A549 (cell line): ENCODE measurements at regions not wholly inside any gene's neighbourhood (a gene's known extent, or its start where the extent isn't known, plus 50 kb on each side); places are given as distances from the start of the nearest gene placed in this dataset.

Source experiments
- ATAC-seq, 2 experiments: fragments of 200-7000 bp in 1 of 2; fragments of >200 bp in 1 of 2; cut with Nextera tagmentation in 1 of 2; cut with Tn5 transposase in 1 of 2; 3 replicates each; pipeline versions ENCODE4 v1.8.0 to v1.9.1; 2018 to 2020; ENCODE audit warnings: mild to moderate bottlenecking in 1 of 2, moderate library complexity in 1 of 2
- CTCF ChIA-PET: fragments of 300-600 bp; sonication (Branson Sonifier 250); formaldehyde crosslinking; extraction: SDS; loops from one replicate; lab custom pipeline; 2021; ENCODE audit warnings: antibody characterized with exemption, inconsistent platforms; lab: Yijun Ruan, JAX
- POLR2A ChIA-PET: fragments of 350-600 bp; formaldehyde crosslinking; extraction: SDS; loops from one replicate; lab custom pipeline; 2021; ENCODE audit warnings: antibody characterized with exemption, inconsistent platforms; lab: Yijun Ruan, JAX
- DNase-seq, 2 experiments: peaks; one replicate each; pipeline versions ENCODE4 v3.0.0 to v3.0.0-alpha.2; 2011 to 2016; ENCODE audit warnings: low read depth in 1 of 2, low spot score in 1 of 2
- FAIRE-seq: peaks from 2 replicates; lab custom pipeline; 2011; peaks lifted over from hg19 to GRCh38; lab: Jason Lieb, UNC
- H3K27ac ChIP-seq, 2 experiments: fragments of >200 bp; sonication (Bioruptor Twin); formaldehyde crosslinking; 3 replicates each; pipeline ENCODE4 v1.5.1; 2016 to 2017
- H3K4me1 ChIP-seq: fragments of >200 bp; sonication (Bioruptor Twin); formaldehyde crosslinking; 3 replicates; pipeline ENCODE4 v1.6.1; 2016
- H3K4me2 ChIP-seq: fragments of >200 bp; sonication (Bioruptor Twin); formaldehyde crosslinking; 3 replicates; pipeline ENCODE4 v1.6.1; 2016
- H3K4me3 ChIP-seq: fragments of >200 bp; sonication (Bioruptor Twin); formaldehyde crosslinking; 3 replicates; pipeline ENCODE4 v1.5.1; 2016
- H3K9me3 ChIP-seq: fragments of >200 bp; sonication (Bioruptor Twin); formaldehyde crosslinking; 3 replicates; pipeline ENCODE4 v1.6.1; 2016
- CHD2 ChIP-seq: fragments of 150-350 bp; IDR thresholded peaks from 2 replicates; pipeline ENCODE4 v1.6.1; 2014; ENCODE audit warnings: low read length; ENCODE audit not compliant: partially characterized antibody
- ESRRA ChIP-seq: fragments of 150-350 bp; IDR thresholded peaks from 2 replicates; pipeline ENCODE4 v1.6.1; 2014; ENCODE audit warnings: mild to moderate bottlenecking, low read length, borderline replicate concordance
- HOXB5 ChIP-seq: fragments of 250-450 bp; sonication (Bioruptor Pico); IDR thresholded peaks from 2 replicates; pipeline ENCODE4 v1.5.0; 2020; ENCODE audit warnings: mild to moderate bottlenecking, moderate library complexity
- KDM1A ChIP-seq: fragments of 200-600 bp; sonication (generic); IDR thresholded peaks from 2 replicates; pipeline ENCODE4 v1.6.1; 2016; ENCODE audit warnings: low read depth, mild to moderate bottlenecking
- NFE2L2 ChIP-seq: fragments of 150-350 bp; conservative IDR thresholded peaks from 2 replicates; pipeline ENCODE4 v1.6.1; 2014; ENCODE audit warnings: low read length
- NR3C1 ChIP-seq: fragments of >200 bp; sonication (Bioruptor Twin); formaldehyde crosslinking; IDR thresholded peaks from 3 replicates; pipeline ENCODE4 v1.6.1; 2017
- PHF8 ChIP-seq: fragments of 200-600 bp; sonication (generic); IDR thresholded peaks from 2 replicates; pipeline ENCODE4 v1.6.1; 2016; ENCODE audit warnings: low read depth, mild to moderate bottlenecking, antibody characterized with exemption, moderate library complexity, borderline replicate concordance
- POLR2A ChIP-seq: IDR thresholded peaks from 2 replicates; pipeline ENCODE4 v1.6.1; 2012; ENCODE audit warnings: mild to moderate bottlenecking, low read length
- POLR2AphosphoS2 ChIP-seq: conservative IDR thresholded peaks from 2 replicates; pipeline ENCODE4 v1.6.1; 2012; ENCODE audit warnings: low read length, improper control_type of control experiment, inconsistent platforms
- RAD21 ChIP-seq, 2 experiments: fragments of >200 bp in 1 of 2; sonication (Bioruptor Twin) in 1 of 2; formaldehyde crosslinking in 1 of 2; IDR thresholded peaks in 1 of 2; conservative IDR thresholded peaks in 1 of 2; 2 replicates in 1 of 2; 3 replicates in 1 of 2; pipeline ENCODE4 v1.6.1; 2012 to 2018; ENCODE audit warnings: inconsistent platforms in 1 of 2
- RARB ChIP-seq: fragments of 250-450 bp; sonication (Bioruptor Pico); IDR thresholded peaks from 2 replicates; pipeline ENCODE4 v1.8.0; 2021; ENCODE audit warnings: mild to moderate bottlenecking, moderate library complexity
- RFX5 ChIP-seq: fragments of 450-650 bp; IDR thresholded peaks from 2 replicates; pipeline ENCODE4 v1.7.1; 2014; ENCODE audit warnings: antibody characterized with exemption, mild to moderate bottlenecking, moderate library complexity
- RNF2 ChIP-seq: fragments of 200-600 bp; sonication (generic); IDR thresholded peaks from 2 replicates; pipeline ENCODE4 v1.6.1; 2016; ENCODE audit warnings: low read depth, mild to moderate bottlenecking, antibody characterized with exemption, moderate library complexity, borderline replicate concordance
- SMC3 ChIP-seq: fragments of >200 bp; sonication (Bioruptor Twin); formaldehyde crosslinking; IDR thresholded peaks from 3 replicates; pipeline ENCODE4 v1.6.1; 2018; ENCODE audit warnings: inconsistent platforms
- TP53 ChIP-seq: fragments of 250-450 bp; sonication (Bioruptor Pico); IDR thresholded peaks from 2 replicates; pipeline ENCODE4 v1.5.0; 2021; ENCODE audit warnings: mild to moderate bottlenecking, moderate library complexity
- ZFP36 ChIP-seq: fragments of 450-650 bp; IDR thresholded peaks from 2 replicates; pipeline ENCODE4 v1.6.1; 2014; ENCODE audit warnings: borderline replicate concordance; ENCODE audit not compliant: partially characterized antibody
- TF ChIP-seq, protein P1 (sequence below): fragments of >200 bp; sonication (Bioruptor Twin); formaldehyde crosslinking; IDR thresholded peaks from 3 replicates; pipeline ENCODE4 v1.5.1; 2016
- TF ChIP-seq, protein P2 (sequence below): fragments of >200 bp; sonication (Bioruptor Twin); formaldehyde crosslinking; IDR thresholded peaks from 2 replicates; pipeline ENCODE4 v1.6.1; 2016
- TF ChIP-seq, protein P3 (sequence below): IDR thresholded peaks from 2 replicates; pipeline ENCODE4 v1.6.1; 2012
- TF ChIP-seq, protein P4 (sequence below): fragments of >200 bp; sonication (Bioruptor Twin); formaldehyde crosslinking; IDR thresholded peaks from 3 replicates; pipeline ENCODE4 v1.6.1; 2016
- TF ChIP-seq, protein P5 (sequence below): fragments of 450-650 bp; IDR thresholded peaks from 2 replicates; pipeline ENCODE4 v1.6.1; 2014; ENCODE audit warnings: antibody characterized with exemption
- TF ChIP-seq, protein P6 (sequence below): IDR thresholded peaks from 2 replicates; pipeline ENCODE4 v1.6.1; 2012
- TF ChIP-seq, protein P7 (sequence below): fragments of 250-450 bp; sonication (Bioruptor Pico); IDR thresholded peaks from 2 replicates; pipeline ENCODE4 v1.5.0; 2021; ENCODE audit warnings: mild to moderate bottlenecking, moderate library complexity, borderline replicate concordance
- TF ChIP-seq, protein P8 (sequence below): fragments of 150-350 bp; IDR thresholded peaks from 2 replicates; pipeline ENCODE4 v1.6.1; 2014; ENCODE audit warnings: low read depth, mild to moderate bottlenecking, low read length

DNA sequence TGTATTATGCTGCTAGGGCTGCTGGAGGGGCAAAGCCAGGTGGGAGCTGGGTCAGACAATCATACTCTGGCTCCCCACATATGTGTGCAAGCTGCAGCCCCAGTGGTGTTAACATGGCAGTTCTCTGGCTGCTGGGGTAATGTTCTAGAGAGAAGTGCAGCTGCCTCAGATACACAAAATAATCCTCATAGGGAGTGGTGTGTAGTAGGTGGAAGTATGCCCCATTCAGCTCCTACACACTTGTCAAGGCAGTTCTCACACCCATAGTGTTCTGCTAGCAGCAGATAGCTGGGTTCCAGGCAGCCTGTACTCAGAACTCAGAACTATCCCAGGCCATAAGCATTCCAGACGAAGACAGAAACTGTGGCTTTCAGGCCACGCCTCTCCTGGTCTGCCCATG, 87.9 kb upstream of the NT5C1B start (continued):
- TF ChIP-seq, protein P1, sequence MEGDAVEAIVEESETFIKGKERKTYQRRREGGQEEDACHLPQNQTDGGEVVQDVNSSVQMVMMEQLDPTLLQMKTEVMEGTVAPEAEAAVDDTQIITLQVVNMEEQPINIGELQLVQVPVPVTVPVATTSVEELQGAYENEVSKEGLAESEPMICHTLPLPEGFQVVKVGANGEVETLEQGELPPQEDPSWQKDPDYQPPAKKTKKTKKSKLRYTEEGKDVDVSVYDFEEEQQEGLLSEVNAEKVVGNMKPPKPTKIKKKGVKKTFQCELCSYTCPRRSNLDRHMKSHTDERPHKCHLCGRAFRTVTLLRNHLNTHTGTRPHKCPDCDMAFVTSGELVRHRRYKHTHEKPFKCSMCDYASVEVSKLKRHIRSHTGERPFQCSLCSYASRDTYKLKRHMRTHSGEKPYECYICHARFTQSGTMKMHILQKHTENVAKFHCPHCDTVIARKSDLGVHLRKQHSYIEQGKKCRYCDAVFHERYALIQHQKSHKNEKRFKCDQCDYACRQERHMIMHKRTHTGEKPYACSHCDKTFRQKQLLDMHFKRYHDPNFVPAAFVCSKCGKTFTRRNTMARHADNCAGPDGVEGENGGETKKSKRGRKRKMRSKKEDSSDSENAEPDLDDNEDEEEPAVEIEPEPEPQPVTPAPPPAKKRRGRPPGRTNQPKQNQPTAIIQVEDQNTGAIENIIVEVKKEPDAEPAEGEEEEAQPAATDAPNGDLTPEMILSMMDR = no peak
- TF ChIP-seq ESRRA (no peak), NFE2L2 (no peak), RAD21 (conservative IDR thresholded peaks at IDR 0.05 in 1 of 2, IDR thresholded peaks at IDR 0.05 in 1 of 2) (no peak)

DNA sequence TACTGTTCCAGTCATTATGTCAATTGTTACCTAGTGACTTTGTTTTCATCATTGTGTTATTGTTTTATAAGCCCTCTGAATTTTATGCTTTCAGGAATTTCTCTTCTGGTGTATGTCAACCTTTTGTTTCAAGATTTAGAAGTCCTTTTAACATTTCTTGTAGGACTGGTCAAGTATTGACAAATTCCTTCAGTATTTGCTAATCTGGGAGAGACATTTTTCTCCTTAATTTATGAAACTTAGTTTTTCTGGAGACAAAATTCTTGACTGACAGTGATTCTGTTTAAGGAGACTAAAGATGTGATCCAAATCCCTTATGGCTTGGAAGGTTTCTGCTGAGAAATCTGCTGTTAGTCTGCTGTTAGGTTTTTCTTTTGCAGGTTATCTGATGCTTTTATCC, 84.9 kb upstream of the NT5C1B start:
- FAIRE-seq (no peak), ATAC-seq (no peak), DNase-seq (no peak)
- Histone ChIP-seq H3K4me1 (no peaks in the 10 kb centered on the region), H3K4me2 (no peak overlapping the region), H3K9me3 (peaks cover 12% of the 10 kb centered on the region; the same call in 1 of the 3 replicates), H3K27ac (no peak overlapping the region)
- ChIA-PET POLR2A (no interaction called here), CTCF (no interaction called here)
- TF ChIP-seq PHF8 (no peak), POLR2A (no peak), ZFP36 (no peak), NR3C1 (no peak), CHD2 (no peak), HOXB5 (CRISPR knock-in tag) (no peak), KDM1A (no peak)
- TF ChIP-seq, protein P2, sequence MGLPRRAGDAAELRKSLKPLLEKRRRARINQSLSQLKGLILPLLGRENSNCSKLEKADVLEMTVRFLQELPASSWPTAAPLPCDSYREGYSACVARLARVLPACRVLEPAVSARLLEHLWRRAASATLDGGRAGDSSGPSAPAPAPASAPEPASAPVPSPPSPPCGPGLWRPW = no peak
- TF ChIP-seq, protein P3, sequence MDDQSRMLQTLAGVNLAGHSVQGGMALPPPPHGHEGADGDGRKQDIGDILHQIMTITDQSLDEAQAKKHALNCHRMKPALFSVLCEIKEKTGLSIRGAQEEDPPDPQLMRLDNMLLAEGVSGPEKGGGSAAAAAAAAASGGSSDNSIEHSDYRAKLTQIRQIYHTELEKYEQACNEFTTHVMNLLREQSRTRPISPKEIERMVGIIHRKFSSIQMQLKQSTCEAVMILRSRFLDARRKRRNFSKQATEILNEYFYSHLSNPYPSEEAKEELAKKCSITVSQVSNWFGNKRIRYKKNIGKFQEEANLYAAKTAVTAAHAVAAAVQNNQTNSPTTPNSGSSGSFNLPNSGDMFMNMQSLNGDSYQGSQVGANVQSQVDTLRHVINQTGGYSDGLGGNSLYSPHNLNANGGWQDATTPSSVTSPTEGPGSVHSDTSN = no peak
- TF ChIP-seq, protein P4, sequence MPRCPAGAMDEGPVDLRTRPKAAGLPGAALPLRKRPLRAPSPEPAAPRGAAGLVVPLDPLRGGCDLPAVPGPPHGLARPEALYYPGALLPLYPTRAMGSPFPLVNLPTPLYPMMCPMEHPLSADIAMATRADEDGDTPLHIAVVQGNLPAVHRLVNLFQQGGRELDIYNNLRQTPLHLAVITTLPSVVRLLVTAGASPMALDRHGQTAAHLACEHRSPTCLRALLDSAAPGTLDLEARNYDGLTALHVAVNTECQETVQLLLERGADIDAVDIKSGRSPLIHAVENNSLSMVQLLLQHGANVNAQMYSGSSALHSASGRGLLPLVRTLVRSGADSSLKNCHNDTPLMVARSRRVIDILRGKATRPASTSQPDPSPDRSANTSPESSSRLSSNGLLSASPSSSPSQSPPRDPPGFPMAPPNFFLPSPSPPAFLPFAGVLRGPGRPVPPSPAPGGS = no peak
- TF ChIP-seq, all 56 proteins: peak for 0
- H3K4me3 ChIP-seq = no peak overlapping the region

DNA sequence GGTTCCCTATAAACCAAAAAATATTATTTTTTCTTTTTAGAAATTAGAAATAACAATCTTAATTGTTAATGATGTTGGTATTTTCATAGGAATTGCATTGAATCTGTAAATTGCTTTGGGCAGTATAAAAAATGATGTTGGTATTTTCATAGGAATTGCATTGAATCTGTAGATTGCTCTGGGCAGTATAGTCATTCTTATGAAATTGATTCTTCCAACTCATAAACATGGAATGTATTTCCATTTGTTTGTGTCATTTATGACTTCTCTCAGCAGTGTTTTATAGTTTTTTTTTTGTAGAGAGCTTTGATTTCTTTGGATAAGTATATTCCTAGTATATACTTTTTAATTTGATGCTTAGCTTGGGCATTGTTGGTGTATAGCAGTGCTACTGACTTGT, 82.0 kb upstream of the NT5C1B start:
- H3K4me2 ChIP-seq = no peak overlapping the region
- FAIRE-seq = no peak
- no peak overlapping the region for H3K4me3 ChIP-seq
- ChIA-PET CTCF (no interaction called here), POLR2A (no interaction called here)
- TF ChIP-seq RAD21 (conservative IDR thresholded peaks at IDR 0.05 in 1 of 2, IDR thresholded peaks at IDR 0.05 in 1 of 2) = no peak
- no peak for TF ChIP-seq RNF2
- TF ChIP-seq, protein P5, sequence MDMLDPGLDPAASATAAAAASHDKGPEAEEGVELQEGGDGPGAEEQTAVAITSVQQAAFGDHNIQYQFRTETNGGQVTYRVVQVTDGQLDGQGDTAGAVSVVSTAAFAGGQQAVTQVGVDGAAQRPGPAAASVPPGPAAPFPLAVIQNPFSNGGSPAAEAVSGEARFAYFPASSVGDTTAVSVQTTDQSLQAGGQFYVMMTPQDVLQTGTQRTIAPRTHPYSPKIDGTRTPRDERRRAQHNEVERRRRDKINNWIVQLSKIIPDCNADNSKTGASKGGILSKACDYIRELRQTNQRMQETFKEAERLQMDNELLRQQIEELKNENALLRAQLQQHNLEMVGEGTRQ = no peak
- TF ChIP-seq TP53 (CRISPR knock-in tag) = no peak
- no peak for TF ChIP-seq SMC3
- TF ChIP-seq, protein P3 = no peak
- TF ChIP-seq PHF8 = no peak
- TF ChIP-seq POLR2AphosphoS2 = no peak
- TF ChIP-seq, protein P6, sequence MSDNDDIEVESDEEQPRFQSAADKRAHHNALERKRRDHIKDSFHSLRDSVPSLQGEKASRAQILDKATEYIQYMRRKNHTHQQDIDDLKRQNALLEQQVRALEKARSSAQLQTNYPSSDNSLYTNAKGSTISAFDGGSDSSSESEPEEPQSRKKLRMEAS = no peak
- no peak for TF ChIP-seq KDM1A
- no peak for TF ChIP-seq POLR2A
- TF ChIP-seq, protein P7, sequence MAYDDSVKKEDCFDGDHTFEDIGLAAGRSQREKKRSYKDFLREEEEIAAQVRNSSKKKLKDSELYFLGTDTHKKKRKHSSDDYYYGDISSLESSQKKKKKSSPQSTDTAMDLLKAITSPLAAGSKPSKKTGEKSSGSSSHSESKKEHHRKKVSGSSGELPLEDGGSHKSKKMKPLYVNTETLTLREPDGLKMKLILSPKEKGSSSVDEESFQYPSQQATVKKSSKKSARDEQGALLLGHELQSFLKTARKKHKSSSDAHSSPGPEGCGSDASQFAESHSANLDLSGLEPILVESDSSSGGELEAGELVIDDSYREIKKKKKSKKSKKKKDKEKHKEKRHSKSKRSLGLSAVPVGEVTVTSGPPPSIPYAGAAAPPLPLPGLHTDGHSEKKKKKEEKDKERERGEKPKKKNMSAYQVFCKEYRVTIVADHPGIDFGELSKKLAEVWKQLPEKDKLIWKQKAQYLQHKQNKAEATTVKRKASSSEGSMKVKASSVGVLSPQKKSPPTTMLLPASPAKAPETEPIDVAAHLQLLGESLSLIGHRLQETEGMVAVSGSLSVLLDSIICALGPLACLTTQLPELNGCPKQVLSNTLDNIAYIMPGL = no peak
- TF ChIP-seq, protein P8, sequence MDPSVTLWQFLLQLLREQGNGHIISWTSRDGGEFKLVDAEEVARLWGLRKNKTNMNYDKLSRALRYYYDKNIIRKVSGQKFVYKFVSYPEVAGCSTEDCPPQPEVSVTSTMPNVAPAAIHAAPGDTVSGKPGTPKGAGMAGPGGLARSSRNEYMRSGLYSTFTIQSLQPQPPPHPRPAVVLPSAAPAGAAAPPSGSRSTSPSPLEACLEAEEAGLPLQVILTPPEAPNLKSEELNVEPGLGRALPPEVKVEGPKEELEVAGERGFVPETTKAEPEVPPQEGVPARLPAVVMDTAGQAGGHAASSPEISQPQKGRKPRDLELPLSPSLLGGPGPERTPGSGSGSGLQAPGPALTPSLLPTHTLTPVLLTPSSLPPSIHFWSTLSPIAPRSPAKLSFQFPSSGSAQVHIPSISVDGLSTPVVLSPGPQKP = no peak
- TF ChIP-seq RFX5 = no peak
- TF ChIP-seq RARB (CRISPR knock-in tag) = no peak
- no peak for TF ChIP-seq ZFP36
- no peak overlapping the region for H3K27ac ChIP-seq
- no peak for DNase-seq
- peaks cover 12% of the 10 kb centered on the region; the same call in 1 of the 3 replicates for H3K9me3 ChIP-seq
- no peak for ATAC-seq
- H3K4me1 ChIP-seq = no peaks in the 10 kb centered on the region
